A673 (cell line): ENCODE measurements at regions not wholly inside any gene's neighbourhood (a gene's known extent, or its start where the extent isn't known, plus 50 kb on each side); places are given as distances from the start of the nearest gene placed in this dataset.

Source experiments
- BruUV-seq: library from RNA; stranded (reverse); fragments of 400-500 nt; replicated peaks from 2 replicates; lab custom pipeline; 2021; lab: Mats Ljungman, UMichigan
- CTCF ChIA-PET: fragments of 300-600 bp; sonication (Branson Sonifier 250); formaldehyde crosslinking; loops from one replicate; lab custom pipeline; 2022; ENCODE audit warnings: antibody characterized with exemption; lab: Charles Lee
- POLR2A ChIA-PET: fragments of 300-600 bp; sonication (Branson Sonifier 250); formaldehyde crosslinking; loops from one replicate; lab custom pipeline; 2022; ENCODE audit warnings: antibody characterized with exemption; ENCODE audit not compliant: low non-redundant PET; lab: Charles Lee
- DNase-seq: peaks from one replicate; pipeline ENCODE4 v3.0.0-alpha.2; 2015; ENCODE audit warnings: low spot score
- H3K27ac ChIP-seq: fragments of 200-600 bp; sonication (generic); 2 replicates; pipeline ENCODE4 v1.5.1; 2016; ENCODE audit warnings: mixed run types, low read depth, mild to moderate bottlenecking, mixed read lengths, antibody characterized with exemption, low read length; ENCODE audit not compliant: poor library complexity, severe bottlenecking
- H3K27me3 ChIP-seq: fragments of 200-600 bp; sonication (generic); replicated peaks from 2 replicates; pipeline ENCODE4 v1.6.1; 2017; ENCODE audit warnings: mixed run types, low read depth, mild to moderate bottlenecking, mixed read lengths, antibody characterized with exemption, low read length; ENCODE audit not compliant: insufficient read depth, poor library complexity
- H3K36me3 ChIP-seq: fragments of 200-600 bp; sonication (generic); 2 replicates; pipeline ENCODE4 v1.6.1; 2016; ENCODE audit warnings: mixed run types, mild to moderate bottlenecking, mixed read lengths, antibody characterized with exemption, low read length; ENCODE audit not compliant: insufficient read depth, poor library complexity, severe bottlenecking
- H3K4me1 ChIP-seq: fragments of 200-600 bp; sonication (generic); 2 replicates; pipeline ENCODE4 v1.6.1; 2017; ENCODE audit warnings: mixed run types, mild to moderate bottlenecking, mixed read lengths, antibody characterized with exemption, low read length; ENCODE audit not compliant: insufficient read depth, poor library complexity, severe bottlenecking
- H3K4me3 ChIP-seq: fragments of 200-600 bp; sonication (generic); 2 replicates; pipeline ENCODE4 v1.5.1; 2016; ENCODE audit warnings: low read depth, mixed run types, mild to moderate bottlenecking, mixed read lengths, low read length; ENCODE audit not compliant: poor library complexity, severe bottlenecking
- H3K9me3 ChIP-seq: fragments of 200-600 bp; sonication (generic); 2 replicates; pipeline ENCODE4 v1.6.1; 2016; ENCODE audit warnings: mixed run types, low read depth, mild to moderate bottlenecking, mixed read lengths, antibody characterized with exemption, low read length; ENCODE audit not compliant: poor library complexity, severe bottlenecking
- CTCF ChIP-seq: fragments of 300-800, 200-600 bp; sonication (generic); conservative IDR thresholded peaks from 2 replicates; pipeline ENCODE4 v1.5.1; 2017; ENCODE audit warnings: low read depth, mild to moderate bottlenecking, antibody characterized with exemption, low read length, moderate library complexity, mixed read lengths
- EZH2 ChIP-seq: fragments of 200-600 bp; sonication (generic); IDR thresholded peaks from 2 replicates; pipeline ENCODE4 v1.6.1; 2017; ENCODE audit warnings: borderline replicate concordance, low read depth, mild to moderate bottlenecking, mixed read lengths, antibody characterized with exemption, low read length; ENCODE audit not compliant: poor library complexity, severe bottlenecking
- intact Hi-C: fragments of 100-400 bp; cut with micrococcal nuclease; formaldehyde crosslinking; loops from one replicate; pipeline ENCODE4 v1.10.0; 2022; ENCODE audit not compliant: unreplicated experiment

GRCh38 chr11:10375280-10375971 lies 70.6 kb downstream of the ADM start:
- no peak for DNase-seq
- Histone ChIP-seq H3K27ac (no peak overlapping the region), H3K4me1 (no peaks in the 10 kb centered on the region), H3K36me3 (no peaks in the 10 kb centered on the region), H3K9me3 (no peaks in the 10 kb centered on the region), H3K4me3 (no peak overlapping the region), H3K27me3 (no peaks in the 10 kb centered on the region)
- no TSS peak for BruUV-seq
- intact Hi-C loops = no loop called here
- ChIA-PET CTCF (no interaction called here), POLR2A (no interaction called here)
- no peak for TF ChIP-seq CTCF
- no peak for TF ChIP-seq EZH2

- Histone ChIP-seq H3K36me3 (no peaks in the 10 kb centered on the region), H3K27me3 (no peaks in the 10 kb centered on the region), H3K4me1 (no peaks in the 10 kb centered on the region), H3K4me3 (no peak overlapping the region), H3K27ac (no peak overlapping the region), H3K9me3 (no peaks in the 10 kb centered on the region)
- ChIA-PET CTCF (no interaction called here), POLR2A (no interaction called here)
- no peak for DNase-seq
- TF ChIP-seq CTCF (no peak), EZH2 (no peak)
- intact Hi-C loops = no loop called here
- BruUV-seq = no TSS peak
Measured at GRCh38 chr11:10376061-10376460, 71.2 kb downstream of the ADM start.

GRCh38 chr11:10377183-10377582 lies 72.3 kb downstream of the ADM start:
- ChIA-PET POLR2A (no interaction called here), CTCF (interaction anchor here (1.5 kb wide), 1 partner anchor 11 kb away, joined by 4 read pairs; no protein-coding TSS in a partner anchor)
- Histone ChIP-seq H3K4me3 (no peak overlapping the region), H3K4me1 (no peaks in the 10 kb centered on the region), H3K9me3 (no peaks in the 10 kb centered on the region), H3K27ac (no peak overlapping the region), H3K36me3 (no peaks in the 10 kb centered on the region), H3K27me3 (no peaks in the 10 kb centered on the region)
- intact Hi-C loops = no loop called here
- no peak for DNase-seq
- no TSS peak for BruUV-seq
- TF ChIP-seq EZH2 (no peak), CTCF (no peak)
